IMR-90 (cell line): ENCODE measurements at regions not wholly inside any gene's neighbourhood (a gene's known extent, or its start where the extent isn't known, plus 50 kb on each side); places are given as distances from the start of the nearest gene placed in this dataset.

Source experiments
- BHLHE40 ChIP-seq: fragments of 150-350 bp; IDR thresholded peaks from 2 replicates; pipeline ENCODE4 v1.6.1; 2016; ENCODE audit warnings: mild to moderate bottlenecking, low read depth, low read length
- CEBPB ChIP-seq: IDR thresholded peaks from 2 replicates; pipeline ENCODE4 v1.6.1; 2012; ENCODE audit warnings: low read depth, low read length, improper control_type of control experiment
- CHD1 ChIP-seq: IDR thresholded peaks from 2 replicates; pipeline ENCODE4 v1.6.1; 2012; ENCODE audit warnings: low read depth, low read length, improper control_type of control experiment
- CTCF ChIP-seq: conservative IDR thresholded peaks from 2 replicates; pipeline ENCODE4 v1.5.1; 2012; ENCODE audit warnings: mild to moderate bottlenecking, low read depth, low read length, improper control_type of control experiment
- FOS ChIP-seq: fragments of 150-350 bp; IDR thresholded peaks from 2 replicates; pipeline ENCODE4 v1.6.1; 2016; ENCODE audit warnings: low read depth, low read length
- MXI1 ChIP-seq: IDR thresholded peaks from 2 replicates; pipeline ENCODE4 v1.6.1; 2012; ENCODE audit warnings: low read depth, mild to moderate bottlenecking, low read length, moderate library complexity, borderline replicate concordance
- NFE2L2 ChIP-seq: fragments of 150-350 bp; IDR thresholded peaks from 2 replicates; pipeline ENCODE4 v1.6.1; 2016; ENCODE audit warnings: low read depth, mild to moderate bottlenecking, low read length
- POLR2A ChIP-seq: IDR thresholded peaks from 2 replicates; pipeline ENCODE4 v1.6.1; 2012; ENCODE audit warnings: mild to moderate bottlenecking, low read depth, low read length
- RAD21 ChIP-seq: IDR thresholded peaks from 2 replicates; pipeline ENCODE4 v1.6.1; 2012; ENCODE audit warnings: low read length, improper control_type of control experiment
- RCOR1 ChIP-seq: IDR thresholded peaks from 2 replicates; pipeline ENCODE4 v1.6.1; 2012; ENCODE audit warnings: mild to moderate bottlenecking, low read length, improper control_type of control experiment; ENCODE audit not compliant: insufficient replicate concordance
- RFX5 ChIP-seq: IDR thresholded peaks from 2 replicates; pipeline ENCODE4 v1.8.0; 2012; ENCODE audit warnings: low read depth, mild to moderate bottlenecking, low read length, moderate library complexity
- SMC3 ChIP-seq: fragments of 150-350 bp; IDR thresholded peaks from 2 replicates; pipeline ENCODE4 v1.6.1; 2016; ENCODE audit warnings: low read depth, mild to moderate bottlenecking, antibody characterized with exemption, low read length, moderate library complexity
- TF ChIP-seq, protein P1 (sequence below): fragments of 150-350 bp; IDR thresholded peaks from 2 replicates; pipeline ENCODE4 v1.6.1; 2017; ENCODE audit warnings: mild to moderate bottlenecking, antibody characterized with exemption, low read length, low read depth

DNA sequence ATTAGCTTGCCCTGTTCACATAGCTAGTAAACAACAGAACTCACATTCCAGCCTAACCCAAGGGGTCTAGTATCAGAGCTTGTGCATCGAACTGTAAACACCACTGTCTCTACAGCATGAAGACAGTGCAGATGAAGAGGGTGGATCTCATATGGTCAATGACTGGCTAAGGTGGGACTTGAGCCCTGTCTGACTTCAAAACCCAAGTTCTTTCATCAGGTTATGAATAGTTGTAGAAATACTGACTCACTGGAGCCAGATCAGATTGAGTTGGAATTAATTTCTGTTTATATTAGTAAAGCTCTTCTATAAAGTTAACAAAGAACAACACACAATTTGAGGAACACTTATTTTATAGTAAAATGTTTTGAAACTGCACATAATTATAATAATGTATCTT lies 161.7 kb upstream of the ARHGAP20 start:
- TF ChIP-seq POLR2A (no peak), CTCF (no peak), BHLHE40 (no peak), CEBPB (no peak), RAD21 (no peak), FOS (no peak), RCOR1 (no peak), NFE2L2 (no peak), SMC3 (no peak), MXI1 (no peak), RFX5 (no peak), CHD1 (no peak)
- TF ChIP-seq, protein P1, sequence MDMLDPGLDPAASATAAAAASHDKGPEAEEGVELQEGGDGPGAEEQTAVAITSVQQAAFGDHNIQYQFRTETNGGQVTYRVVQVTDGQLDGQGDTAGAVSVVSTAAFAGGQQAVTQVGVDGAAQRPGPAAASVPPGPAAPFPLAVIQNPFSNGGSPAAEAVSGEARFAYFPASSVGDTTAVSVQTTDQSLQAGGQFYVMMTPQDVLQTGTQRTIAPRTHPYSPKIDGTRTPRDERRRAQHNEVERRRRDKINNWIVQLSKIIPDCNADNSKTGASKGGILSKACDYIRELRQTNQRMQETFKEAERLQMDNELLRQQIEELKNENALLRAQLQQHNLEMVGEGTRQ, result no peak
